C4-2B (cell line): ENCODE measurements at regions not wholly inside any gene's neighbourhood (a gene's known extent, or its start where the extent isn't known, plus 50 kb on each side); places are given as distances from the start of the nearest gene placed in this dataset.

Experiments
- H3K27ac ChIP-seq: fragments of 450-650 bp; 2 replicates; pipeline ENCODE4 v1.5.1; 2017
- CTCF ChIP-seq: fragments of 450-650 bp; conservative IDR thresholded peaks from 2 replicates; pipeline ENCODE4 v1.5.1; 2017; ENCODE audit warnings: mild to moderate bottlenecking
- ZFX ChIP-seq: fragments of 450-650 bp; IDR thresholded peaks from 2 replicates; pipeline ENCODE4 v1.6.1; 2017

- TF ChIP-seq ZFX, result no peak
- no peak for TF ChIP-seq CTCF
- H3K27ac ChIP-seq, result no peak overlapping the region
Measured at GRCh38 chr2:16304876-16305590, 360.6 kb downstream of the CYRIA start.

DNA sequence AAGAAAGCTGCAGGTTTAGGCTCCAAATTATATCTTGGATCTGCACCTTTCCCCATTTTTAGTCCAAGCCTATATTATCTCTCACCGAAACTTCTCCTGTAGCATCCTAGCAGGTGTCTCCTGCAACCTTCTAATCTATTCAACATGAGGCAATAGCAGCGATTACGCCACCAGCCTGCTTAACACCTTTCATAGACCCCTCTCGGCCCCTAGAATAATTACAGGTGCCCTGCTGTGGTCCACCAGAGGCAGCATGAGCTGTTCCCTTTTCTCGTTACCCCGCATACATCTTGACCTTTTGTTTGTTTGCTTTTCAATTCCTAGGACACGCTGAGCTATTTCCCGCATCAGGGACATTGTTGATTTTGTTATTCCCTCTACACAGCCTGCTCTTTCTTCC, 361.9 kb downstream of the CYRIA start:
- TF ChIP-seq ZFX, result no peak
- no peak for TF ChIP-seq CTCF
- H3K27ac ChIP-seq, result no peak overlapping the region

DNA sequence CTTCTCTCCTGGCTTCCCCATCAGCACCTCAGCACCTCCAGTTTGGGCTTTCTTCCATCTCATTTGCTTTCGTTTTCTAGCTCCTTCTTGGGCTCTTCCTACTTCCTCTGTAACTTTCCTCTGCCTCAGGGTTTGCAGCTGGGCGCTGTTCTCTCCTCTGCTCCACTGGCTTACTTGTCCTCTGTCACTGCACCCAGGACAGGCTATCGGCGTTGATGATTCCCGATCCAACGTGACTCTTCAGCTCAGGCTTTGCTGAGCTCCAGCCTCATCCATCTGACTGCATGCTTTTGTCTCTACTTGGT, 362.4 kb downstream of the CYRIA start:
- H3K27ac ChIP-seq, result no peak overlapping the region
- TF ChIP-seq ZFX, result no peak
- TF ChIP-seq CTCF, result no peak

DNA sequence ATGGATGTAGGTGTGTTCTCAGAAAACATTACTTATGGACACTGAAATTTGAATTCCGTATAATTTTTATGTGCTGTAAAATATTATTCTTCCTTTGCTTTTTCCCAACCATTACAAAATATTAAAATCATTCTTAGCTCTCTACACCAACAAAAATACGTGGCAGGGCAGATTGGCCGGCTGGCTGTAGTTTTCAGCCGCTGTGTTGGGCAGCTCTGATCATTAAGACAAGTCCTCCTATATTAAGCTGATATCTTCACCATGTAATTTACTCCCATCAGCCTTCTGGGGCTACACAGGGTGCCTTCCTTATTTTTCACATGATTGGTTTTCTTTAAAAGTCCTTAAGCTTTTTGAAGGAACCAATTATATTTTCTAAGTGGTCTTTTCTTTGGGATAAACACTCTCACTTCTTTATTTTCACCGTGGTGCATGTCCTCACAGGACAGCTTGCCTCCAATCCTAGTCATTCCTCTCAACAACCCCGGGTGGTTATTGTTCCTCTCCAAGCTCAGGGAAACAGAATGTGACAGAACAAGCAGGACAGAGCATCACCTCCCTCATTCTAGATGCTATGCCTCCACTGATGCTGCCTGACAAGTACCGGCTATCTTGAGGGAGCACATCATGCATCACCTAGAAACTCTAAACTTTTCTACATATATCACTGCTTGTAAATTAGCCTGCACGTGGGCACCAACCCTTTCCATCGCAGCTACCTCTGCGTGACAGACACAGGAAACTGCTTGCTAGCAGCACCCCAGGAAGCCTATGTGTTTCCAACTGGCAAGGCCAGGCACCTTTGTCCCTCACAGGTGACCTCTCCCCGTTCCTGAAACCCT, 362.3 kb downstream of the MYCN start:
- TF ChIP-seq ZFX, result no peak
- TF ChIP-seq CTCF, result no peak

GRCh38 chr2:16301961-16302360, 361.6 kb downstream of the MYCN start:
- no peak overlapping the region for H3K27ac ChIP-seq
- no peak for TF ChIP-seq CTCF

More for the DNA sequence above, 362.3 kb downstream of the MYCN start:
- no peak overlapping the region for H3K27ac ChIP-seq

DNA sequence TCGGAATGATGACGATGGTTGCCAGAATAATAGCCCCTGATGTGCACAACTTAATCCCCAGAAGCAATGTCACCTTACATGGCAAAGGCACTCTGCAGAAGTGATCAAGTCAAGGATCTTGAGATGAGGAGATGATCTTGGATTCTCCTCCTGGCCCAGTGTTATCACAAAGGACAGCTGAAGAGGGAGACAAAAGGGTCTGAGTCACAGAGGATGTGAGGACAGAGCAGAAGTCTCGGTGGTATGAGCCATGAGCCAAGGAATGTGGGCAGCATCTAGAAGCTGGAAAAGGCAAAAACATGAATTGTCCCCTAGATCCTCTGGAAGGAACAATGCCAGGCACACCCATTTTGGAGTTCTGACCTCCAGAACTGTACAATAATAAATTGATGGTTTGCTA, 358.5 kb downstream of the MYCN start:
- TF ChIP-seq CTCF (no peak), ZFX (no peak)
- no peak overlapping the region for H3K27ac ChIP-seq
